ENCODE measurements at regions not wholly inside any gene's neighbourhood (a gene's known extent, or its start where the extent isn't known, plus 50 kb on each side); places are given as distances from the start of the nearest gene placed in this dataset.

- Histone ChIP-seq H3K27me3 (ENCODE audit: control insufficient read depth, insufficient read depth, low read length) (no peaks in the 10 kb centered on the region), H3K36me3 (ENCODE audit: control insufficient read depth, insufficient read depth, low read length) (no peaks in the 10 kb centered on the region), H3K9me3 (ENCODE audit: control insufficient read depth, insufficient read depth, low read length) (no peaks in the 10 kb centered on the region), H3K4me1 (ENCODE audit: control insufficient read depth, insufficient read depth, low read length) (no peaks in the 10 kb centered on the region), H3K27ac (ENCODE audit: low read length) (no peak overlapping the region), H3K4me3 (ENCODE audit: low read length) (no peak overlapping the region)
- WGBS (ENCODE audit: insufficient coverage, insufficient read length) = no CpG with 5 or more reads among the region's 1 CpG
- no peak for DNase-seq (ENCODE audit: low read depth, low spot score)
Observed at GRCh38 chr13:47420020-47420419, 523.2 kb upstream of the HTR2A start.

GRCh38 chr13:47418206-47418920 is 521.5 kb upstream of the HTR2A start:
- Histone ChIP-seq H3K4me1 (ENCODE audit: control insufficient read depth, insufficient read depth, low read length) (no peaks in the 10 kb centered on the region), H3K9me3 (ENCODE audit: control insufficient read depth, insufficient read depth, low read length) (no peaks in the 10 kb centered on the region), H3K27ac (ENCODE audit: low read length) (no peak overlapping the region), H3K4me3 (ENCODE audit: low read length) (no peak overlapping the region), H3K27me3 (ENCODE audit: control insufficient read depth, insufficient read depth, low read length) (no peaks in the 10 kb centered on the region), H3K36me3 (ENCODE audit: control insufficient read depth, insufficient read depth, low read length) (no peaks in the 10 kb centered on the region)
- WGBS (ENCODE audit: insufficient coverage, insufficient read length) = no CpG with 5 or more reads among the region's 3 CpGs
- DNase-seq (ENCODE audit: low read depth, low spot score) = no peak

- DNase-seq (ENCODE audit: low read depth, low spot score) = no peak
- H3K27ac ChIP-seq (ENCODE audit: low read length) = no peak overlapping the region
- no peaks in the 10 kb centered on the region for H3K4me1 ChIP-seq (ENCODE audit: control insufficient read depth, insufficient read depth, low read length)
- H3K36me3 ChIP-seq (ENCODE audit: control insufficient read depth, insufficient read depth, low read length) = no peaks in the 10 kb centered on the region
- H3K4me3 ChIP-seq (ENCODE audit: low read length) = no peak overlapping the region
- H3K9me3 ChIP-seq (ENCODE audit: control insufficient read depth, insufficient read depth, low read length) = no peaks in the 10 kb centered on the region
- no peaks in the 10 kb centered on the region for H3K27me3 ChIP-seq (ENCODE audit: control insufficient read depth, insufficient read depth, low read length)
- WGBS (ENCODE audit: insufficient coverage, insufficient read length) = no CpG with 5 or more reads among the region's 2 CpGs
Observed at GRCh38 chr13:47417485-47417884, 520.6 kb upstream of the HTR2A start.

GRCh38 chr13:47415048-47415447 is 518.2 kb upstream of the HTR2A start:
- no peaks in the 10 kb centered on the region for H3K9me3 ChIP-seq (ENCODE audit: control insufficient read depth, insufficient read depth, low read length)
- H3K27ac ChIP-seq (ENCODE audit: low read length) = no peak overlapping the region
- no peaks in the 10 kb centered on the region for H3K27me3 ChIP-seq (ENCODE audit: control insufficient read depth, insufficient read depth, low read length)
- no peaks in the 10 kb centered on the region for H3K4me1 ChIP-seq (ENCODE audit: control insufficient read depth, insufficient read depth, low read length)
- H3K36me3 ChIP-seq (ENCODE audit: control insufficient read depth, insufficient read depth, low read length) = no peaks in the 10 kb centered on the region
- no peak overlapping the region for H3K4me3 ChIP-seq (ENCODE audit: low read length)
- no peak for DNase-seq (ENCODE audit: low read depth, low spot score)
- WGBS (ENCODE audit: insufficient coverage, insufficient read length) = no CpG with 5 or more reads among the region's 4 CpGs

GRCh38 chr13:47413526-47413925 is 516.7 kb upstream of the HTR2A start:
- no peaks in the 10 kb centered on the region for H3K9me3 ChIP-seq (ENCODE audit: control insufficient read depth, insufficient read depth, low read length)
- no peaks in the 10 kb centered on the region for H3K36me3 ChIP-seq (ENCODE audit: control insufficient read depth, insufficient read depth, low read length)
- H3K4me3 ChIP-seq (ENCODE audit: low read length) = no peak overlapping the region
- no peak overlapping the region for H3K27ac ChIP-seq (ENCODE audit: low read length)
- H3K27me3 ChIP-seq (ENCODE audit: control insufficient read depth, insufficient read depth, low read length) = no peaks in the 10 kb centered on the region
- no peaks in the 10 kb centered on the region for H3K4me1 ChIP-seq (ENCODE audit: control insufficient read depth, insufficient read depth, low read length)
- DNase-seq (ENCODE audit: low read depth, low spot score) = no peak
- no CpG with 5 or more reads among the region's 1 CpG for WGBS (ENCODE audit: insufficient coverage, insufficient read length)

- H3K27me3 ChIP-seq (ENCODE audit: control insufficient read depth, insufficient read depth, low read length) = no peaks in the 10 kb centered on the region
- H3K4me3 ChIP-seq (ENCODE audit: low read length) = no peak overlapping the region
- no peaks in the 10 kb centered on the region for H3K4me1 ChIP-seq (ENCODE audit: control insufficient read depth, insufficient read depth, low read length)
- H3K27ac ChIP-seq (ENCODE audit: low read length) = no peak overlapping the region
- H3K9me3 ChIP-seq (ENCODE audit: control insufficient read depth, insufficient read depth, low read length) = no peaks in the 10 kb centered on the region
- no peak for DNase-seq (ENCODE audit: low read depth, low spot score)
- no peaks in the 10 kb centered on the region for H3K36me3 ChIP-seq (ENCODE audit: control insufficient read depth, insufficient read depth, low read length)
- 100% methylated on average over 2 of the region's 3 CpGs for WGBS (ENCODE audit: insufficient coverage, insufficient read length)
Observed at GRCh38 chr13:47413112-47413511, 516.3 kb upstream of the HTR2A start.

GRCh38 chr13:47409778-47410177 is 512.9 kb upstream of the HTR2A start:
- Histone ChIP-seq H3K27ac (ENCODE audit: low read length) (no peak overlapping the region), H3K36me3 (ENCODE audit: control insufficient read depth, insufficient read depth, low read length) (no peaks in the 10 kb centered on the region), H3K9me3 (ENCODE audit: control insufficient read depth, insufficient read depth, low read length) (no peaks in the 10 kb centered on the region), H3K4me1 (ENCODE audit: control insufficient read depth, insufficient read depth, low read length) (no peaks in the 10 kb centered on the region; the same call in 1 of the 2 replicates), H3K27me3 (ENCODE audit: control insufficient read depth, insufficient read depth, low read length) (no peaks in the 10 kb centered on the region), H3K4me3 (ENCODE audit: low read length) (no peak overlapping the region)
- DNase-seq (ENCODE audit: low read depth, low spot score) = no peak
- no CpG with 5 or more reads among the region's 1 CpG for WGBS (ENCODE audit: insufficient coverage, insufficient read length)

GRCh38 chr13:47408546-47409319 is 511.9 kb upstream of the HTR2A start:
- H3K4me3 ChIP-seq (ENCODE audit: low read length) = no peak overlapping the region
- no peak for DNase-seq (ENCODE audit: low read depth, low spot score)
- no peaks in the 10 kb centered on the region for H3K36me3 ChIP-seq (ENCODE audit: control insufficient read depth, insufficient read depth, low read length)
- no peaks in the 10 kb centered on the region for H3K9me3 ChIP-seq (ENCODE audit: control insufficient read depth, insufficient read depth, low read length)
- no peak overlapping the region for H3K27ac ChIP-seq (ENCODE audit: low read length)
- H3K4me1 ChIP-seq (ENCODE audit: control insufficient read depth, insufficient read depth, low read length) = no peaks in the 10 kb centered on the region; the same call in 1 of the 2 replicates
- no CpG with 5 or more reads among the region's 7 CpGs for WGBS (ENCODE audit: insufficient coverage, insufficient read length)
- H3K27me3 ChIP-seq (ENCODE audit: control insufficient read depth, insufficient read depth, low read length) = no peaks in the 10 kb centered on the region

GRCh38 chr13:47407808-47408207 is 511.0 kb upstream of the HTR2A start:
- no CpG with 5 or more reads among the region's 5 CpGs for WGBS (ENCODE audit: insufficient coverage, insufficient read length)
- H3K4me3 ChIP-seq (ENCODE audit: low read length) = no peak overlapping the region

GRCh38 chr13:47399599-47399998 is 502.7 kb upstream of the HTR2A start:
- Histone ChIP-seq H3K9me3 (ENCODE audit: control insufficient read depth, insufficient read depth, low read length) (no peaks in the 10 kb centered on the region), H3K4me1 (ENCODE audit: control insufficient read depth, insufficient read depth, low read length) (peaks cover 4% of the 10 kb centered on the region; the same call in 1 of the 2 replicates), H3K36me3 (ENCODE audit: control insufficient read depth, insufficient read depth, low read length) (no peaks in the 10 kb centered on the region), H3K4me3 (ENCODE audit: low read length) (no peak overlapping the region), H3K27ac (ENCODE audit: low read length) (no peak overlapping the region), H3K27me3 (ENCODE audit: control insufficient read depth, insufficient read depth, low read length) (no peaks in the 10 kb centered on the region)
- no peak for DNase-seq (ENCODE audit: low read depth, low spot score)
- no CpG with 5 or more reads among the region's 2 CpGs for WGBS (ENCODE audit: insufficient coverage, insufficient read length)

More at GRCh38 chr13:47407808-47408207, 511.0 kb upstream of the HTR2A start:
- Histone ChIP-seq H3K4me1 (ENCODE audit: control insufficient read depth, insufficient read depth, low read length) (no peaks in the 10 kb centered on the region; the same call in 1 of the 2 replicates), H3K9me3 (ENCODE audit: control insufficient read depth, insufficient read depth, low read length) (no peaks in the 10 kb centered on the region), H3K27me3 (ENCODE audit: control insufficient read depth, insufficient read depth, low read length) (no peaks in the 10 kb centered on the region), H3K27ac (ENCODE audit: low read length) (no peak overlapping the region), H3K36me3 (ENCODE audit: control insufficient read depth, insufficient read depth, low read length) (no peaks in the 10 kb centered on the region)
- DNase-seq (ENCODE audit: low read depth, low spot score) = no peak

Measured in iPS DF 6.9 (cell line).